HG03039 (cell line): ENCODE measurements at regions not wholly inside any gene's neighbourhood (a gene's known extent, or its start where the extent isn't known, plus 50 kb on each side); places are given as distances from the start of the nearest gene placed in this dataset.
"Not testable (repeated sequence)": the region's sequence is repeated elsewhere in the genome, so short reads cannot be mapped to it uniquely, and the experiment has no call there.

Experiments used
- ATAC-seq: cut with Tn5 transposase; IDR thresholded peaks from one replicate; pipeline ENCODE4 v1.9.1; 2021; ENCODE audit warnings: mild to moderate bottlenecking, moderate library complexity; ENCODE audit not compliant: unreplicated experiment

DNA sequence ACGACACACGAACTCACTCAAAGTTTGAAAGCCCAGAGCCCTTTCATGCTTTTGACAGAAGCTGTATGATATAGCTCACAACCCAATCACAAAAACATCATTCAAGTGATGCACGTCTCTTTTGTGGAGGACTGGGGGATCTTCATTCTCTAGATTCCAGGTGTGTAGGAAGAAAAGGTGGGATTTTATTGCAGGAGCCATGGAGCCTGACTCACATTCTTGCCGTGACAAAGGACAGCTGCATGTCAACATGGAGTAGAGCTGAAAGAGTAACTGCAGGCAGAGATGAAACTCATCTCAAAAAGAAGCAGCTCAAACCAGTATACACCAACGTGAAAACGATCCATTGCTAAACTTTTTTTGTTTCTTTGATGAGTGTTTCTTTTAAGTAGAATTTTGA, 50.9 kb upstream of the PDE1A start:
- no peak for ATAC-seq

DNA sequence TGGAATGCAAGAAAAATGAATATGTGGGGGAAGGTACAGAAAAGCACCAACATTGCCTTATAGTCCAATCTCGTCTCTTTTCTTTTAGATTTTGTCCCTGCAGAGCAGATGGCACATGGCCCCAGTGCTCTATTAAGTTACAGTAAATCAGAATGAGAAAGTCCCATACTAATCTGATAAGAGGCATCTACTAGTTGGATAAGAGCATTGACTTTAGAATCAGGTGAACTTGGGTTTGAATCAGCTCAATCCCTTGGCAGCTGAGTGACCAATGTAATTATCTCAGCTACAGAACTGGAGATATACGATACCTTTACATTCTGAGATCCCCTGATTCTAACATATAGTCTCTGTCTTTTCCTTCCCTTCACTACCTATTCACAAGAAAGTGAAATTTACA, 54.8 kb upstream of the PDE1A start:
- no peak for ATAC-seq

DNA sequence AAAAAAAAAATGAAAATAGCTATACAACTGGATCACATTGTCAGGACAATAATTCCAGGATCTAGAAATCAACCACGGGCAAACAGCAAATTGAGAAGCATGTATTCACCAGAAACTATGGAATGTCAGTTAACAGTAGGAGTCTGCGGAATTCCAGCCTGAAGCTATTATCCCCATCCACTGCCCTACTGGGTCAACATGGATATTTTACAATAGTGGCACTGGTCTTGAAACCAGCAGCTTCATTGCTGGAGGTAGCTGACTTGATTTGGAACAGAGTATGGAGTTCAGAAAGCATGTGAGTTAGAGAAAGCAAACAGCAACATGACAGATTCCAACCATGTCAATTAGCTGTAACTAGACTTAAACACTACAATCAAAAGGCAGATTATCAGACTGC, 55.7 kb upstream of the PDE1A start:
- no peak for ATAC-seq

DNA sequence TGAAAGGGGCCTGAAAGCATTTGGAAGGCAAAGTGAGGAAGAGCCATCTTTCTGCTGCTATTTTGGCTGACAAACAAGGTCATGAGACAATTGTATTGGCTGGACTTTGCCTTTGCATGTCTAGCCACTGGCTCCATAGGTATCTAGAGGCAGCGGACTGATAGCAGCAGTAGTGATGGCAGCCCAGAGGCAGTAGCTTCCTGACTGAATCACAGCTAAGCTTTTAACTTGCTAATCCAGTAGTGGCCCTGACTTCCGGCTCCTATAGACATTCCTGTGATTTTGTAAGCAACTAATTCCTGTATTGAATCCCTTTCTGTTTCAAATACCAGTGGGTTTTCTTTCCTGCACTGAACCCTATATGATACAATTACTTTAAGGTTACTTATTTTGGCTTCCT, 69.8 kb upstream of the PDE1A start:
- no peak for ATAC-seq

DNA sequence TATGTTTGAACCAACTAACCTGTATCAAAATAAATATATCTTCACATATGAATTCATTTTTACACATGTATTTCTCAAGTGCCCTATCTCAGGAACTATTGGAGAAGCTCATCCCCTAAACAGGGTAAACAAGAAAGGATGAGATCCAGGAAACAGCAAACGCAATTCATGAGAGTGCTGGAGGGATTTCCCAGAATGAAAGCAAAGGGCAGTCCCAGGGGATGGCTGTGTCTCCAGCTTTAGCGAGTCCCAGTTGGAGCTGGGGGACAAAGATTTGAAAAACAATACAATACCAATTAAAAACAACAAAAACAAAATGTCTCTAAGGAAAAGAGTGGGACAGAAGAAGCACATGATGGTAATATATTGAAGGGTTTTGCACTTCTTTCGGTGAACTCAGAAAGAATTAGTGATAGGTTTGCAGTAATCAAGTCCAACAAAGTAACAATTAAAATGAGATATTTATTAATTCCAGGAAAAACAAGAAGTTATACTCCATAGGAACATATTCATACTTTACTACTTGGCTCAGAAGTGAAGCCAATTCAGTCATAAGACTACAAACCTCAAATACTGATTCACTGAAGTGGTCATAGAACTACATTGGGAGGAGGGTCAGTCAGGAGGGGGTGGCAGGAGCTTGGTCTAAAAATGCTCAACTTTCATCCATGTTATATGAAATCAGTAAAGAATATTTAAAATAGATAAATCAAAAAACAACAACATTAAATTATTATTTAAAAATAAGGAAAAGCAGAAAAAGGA, 73.1 kb upstream of the PDE1A start:
- no peak for ATAC-seq

DNA sequence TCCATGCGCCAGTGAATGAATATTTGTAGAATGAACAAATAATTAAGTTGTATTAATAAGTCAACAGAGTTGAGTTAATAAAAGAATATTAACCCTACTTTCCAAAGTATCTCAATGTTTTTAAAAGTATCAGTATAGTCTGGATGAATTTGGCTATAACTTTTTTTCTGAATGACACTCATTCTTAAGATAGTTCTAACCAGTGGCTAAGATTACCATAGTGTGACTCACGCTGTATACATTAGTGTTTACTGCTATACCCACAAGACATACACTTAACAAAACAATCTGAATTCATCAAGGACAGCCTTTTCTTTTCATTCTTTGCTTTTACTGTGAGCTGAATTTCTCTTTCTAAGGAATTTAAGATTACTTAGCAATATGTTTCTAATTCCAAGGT, 77.0 kb upstream of the PDE1A start:
- no peak for ATAC-seq

DNA sequence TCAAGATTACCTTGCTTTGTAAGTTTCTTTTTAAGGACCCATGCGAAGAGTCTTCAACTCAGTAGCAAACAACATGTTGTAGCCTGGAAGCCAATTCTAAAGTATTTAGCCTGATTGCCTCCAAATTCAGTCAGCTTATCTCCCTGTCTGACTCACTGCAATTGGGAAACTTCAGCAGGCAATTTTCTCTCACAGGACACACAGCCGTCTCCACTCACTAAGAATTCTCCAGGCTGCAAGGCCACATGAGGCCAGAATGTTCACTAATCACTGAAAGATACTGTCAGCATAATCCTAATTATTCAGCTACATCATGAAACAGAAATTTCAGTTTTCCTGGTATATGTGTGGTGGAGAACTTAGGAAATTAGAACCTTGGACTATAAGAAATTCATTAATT, 78.1 kb upstream of the PDE1A start:
- ATAC-seq = no peak

DNA sequence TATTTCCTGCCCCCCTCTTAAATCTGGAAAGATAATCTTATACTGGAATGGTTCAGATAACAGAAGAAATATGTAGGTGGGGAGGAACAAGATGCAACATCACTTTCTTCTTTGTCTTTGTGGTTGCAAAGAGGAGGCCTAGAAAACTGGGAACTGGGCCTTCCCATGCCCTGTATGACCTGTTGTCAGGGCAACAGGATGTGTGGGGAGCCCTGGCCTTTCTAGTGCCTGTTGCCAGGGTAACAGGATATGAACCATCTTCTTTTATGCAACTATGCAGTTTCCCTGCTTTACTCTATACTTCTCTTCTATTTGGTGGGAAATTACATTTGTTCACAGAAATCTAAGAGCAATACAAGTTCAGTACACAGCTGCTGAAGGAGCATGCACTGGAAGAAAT, 79.8 kb upstream of the PDE1A start:
- no peak for ATAC-seq

DNA sequence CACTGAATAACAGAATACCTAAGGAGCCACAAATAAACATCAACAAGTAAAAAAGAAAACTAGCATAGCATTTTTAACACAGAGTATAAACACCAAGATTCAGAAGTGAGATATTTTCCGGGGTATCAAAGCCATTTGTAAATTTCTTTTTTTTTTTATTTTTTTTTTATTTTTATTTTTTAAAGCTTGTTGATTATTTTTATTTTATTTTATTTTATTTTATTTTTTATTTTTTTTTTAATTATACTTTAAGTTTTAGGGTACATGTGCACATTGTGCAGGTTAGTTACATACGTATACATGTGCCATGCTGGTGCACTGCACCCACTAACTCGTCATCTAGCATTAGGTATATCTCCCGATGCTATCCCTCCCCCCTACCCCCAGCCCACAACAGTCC, 81.7 kb upstream of the PDE1A start:
- ATAC-seq = not testable (repeated sequence)

DNA sequence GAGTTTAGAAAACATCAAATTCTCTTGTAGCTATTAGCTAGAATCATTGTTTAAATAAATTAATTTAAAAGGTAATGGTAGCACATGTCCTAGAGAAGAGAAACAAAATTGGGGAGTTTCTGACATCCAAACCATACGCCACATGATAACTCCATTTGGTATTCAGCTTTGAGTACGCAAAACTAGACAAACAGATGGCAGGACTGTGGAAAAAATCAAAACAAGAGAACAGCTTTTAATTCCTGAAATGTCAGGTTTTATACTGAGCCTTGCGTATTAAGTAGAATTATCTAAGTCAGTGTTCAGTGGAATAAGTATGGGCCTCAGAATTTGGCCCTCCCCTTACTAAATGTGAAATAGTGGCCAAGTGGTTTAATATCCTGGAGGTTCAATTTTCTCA, 82.4 kb upstream of the PDE1A start:
- no peak for ATAC-seq

DNA sequence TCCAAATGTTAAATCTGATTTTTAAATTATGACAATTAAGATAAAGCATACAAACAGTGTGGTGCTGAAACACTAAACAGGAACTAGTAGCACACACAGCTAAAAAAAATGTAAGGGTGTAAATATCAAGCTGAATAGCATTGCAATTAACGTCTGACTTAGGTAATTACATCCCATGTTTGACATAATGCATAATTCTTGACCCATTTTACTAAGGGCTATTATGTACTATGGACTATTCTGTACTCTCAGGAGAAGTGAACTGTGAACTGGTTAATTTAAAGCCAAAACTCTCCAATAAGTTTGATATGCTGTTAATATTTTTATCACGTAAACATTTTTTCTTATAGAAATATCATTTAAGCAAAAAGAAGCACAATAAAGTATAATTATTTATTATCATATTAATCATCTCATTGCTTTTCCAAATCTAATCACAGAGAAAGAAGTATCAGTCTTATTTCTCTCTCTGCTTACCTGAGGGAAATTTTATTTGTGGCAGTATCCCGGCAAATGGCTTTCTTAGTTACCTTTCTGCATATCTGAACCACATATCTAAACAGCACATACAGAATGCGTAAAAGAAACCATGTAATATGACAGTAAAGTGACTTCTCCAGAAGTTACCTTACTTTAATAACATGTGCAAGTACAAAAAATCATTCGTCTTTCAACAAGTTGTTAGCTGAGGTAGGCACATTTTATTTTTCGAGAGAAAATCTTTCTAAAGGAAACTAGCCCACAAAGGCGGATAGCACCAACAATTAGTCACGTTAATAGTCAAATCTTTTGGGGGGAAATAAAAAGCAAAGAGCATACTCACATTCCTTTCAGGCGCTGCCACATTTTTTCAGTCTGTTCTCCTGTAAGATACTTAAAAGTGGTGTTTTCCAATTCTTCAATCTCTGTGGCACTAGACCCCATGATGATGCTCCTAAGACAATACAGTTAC, 94.9 kb upstream of the PDE1A start:
- ATAC-seq = no peak

DNA sequence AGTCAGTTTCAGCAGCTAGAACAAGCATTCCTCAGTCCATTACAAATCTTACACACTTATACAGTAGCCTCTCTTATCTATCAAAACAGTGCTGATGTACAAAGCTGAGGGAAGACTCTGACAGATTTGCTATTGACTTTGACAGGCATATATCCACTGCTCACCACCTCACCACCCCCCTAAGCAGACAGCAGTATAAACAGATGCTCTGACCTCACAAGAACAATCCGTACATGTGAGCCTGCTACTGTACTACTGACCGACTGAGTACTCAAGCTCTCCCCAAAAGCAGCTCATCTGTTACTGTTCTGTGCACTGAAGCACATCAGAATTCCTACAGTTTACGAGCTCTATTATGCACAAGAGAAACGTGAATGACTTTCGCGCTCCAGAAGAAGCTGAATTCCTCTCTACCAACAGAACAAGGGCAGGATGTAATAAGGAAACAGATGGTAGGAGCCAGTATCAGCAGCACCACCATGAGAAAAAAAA, 95.6 kb upstream of the PDE1A start:
- ATAC-seq = no peak

DNA sequence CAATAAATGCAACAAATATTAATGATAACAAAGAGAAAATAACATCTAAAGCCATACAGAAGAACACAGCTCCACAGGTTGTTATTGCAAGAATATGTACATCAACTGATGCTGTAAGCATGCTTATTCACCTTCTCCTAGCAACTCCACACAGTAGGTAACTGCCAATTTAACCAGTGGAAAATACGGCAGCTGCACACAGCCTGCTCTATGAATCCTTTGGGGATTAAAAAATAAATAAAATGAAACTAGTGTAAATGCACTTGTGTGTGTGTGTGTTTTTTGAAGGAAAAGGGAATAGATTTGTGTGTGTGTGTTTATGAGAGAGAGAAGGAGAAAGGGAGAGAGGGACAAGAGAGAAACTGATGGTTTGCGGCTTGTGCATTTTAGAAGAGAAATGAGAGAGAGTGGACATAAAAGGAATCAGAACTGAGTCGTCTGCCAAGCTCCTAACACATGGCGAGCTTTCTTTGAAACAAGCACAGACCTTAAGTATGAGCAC, 96.2 kb upstream of the PDE1A start:
- no peak for ATAC-seq

DNA sequence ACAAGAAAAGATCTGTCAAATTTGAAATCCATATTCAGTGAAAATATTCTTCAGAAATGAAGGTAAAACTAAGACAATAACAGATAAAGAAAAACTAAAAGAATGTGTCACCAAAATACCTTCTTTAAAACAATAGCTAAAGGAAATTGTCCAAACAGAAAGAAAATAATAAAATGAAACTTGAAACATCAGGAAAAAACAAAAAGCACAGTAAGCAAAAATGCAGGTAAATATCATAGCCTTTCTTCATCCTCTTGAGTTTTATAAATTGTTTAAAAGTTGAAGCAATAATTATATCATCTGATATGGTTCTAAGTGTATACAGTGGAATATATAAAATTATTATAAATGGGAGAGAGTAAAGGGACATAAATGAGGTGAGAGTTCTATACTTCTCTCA, 103.8 kb upstream of the PDE1A start:
- ATAC-seq = no peak

DNA sequence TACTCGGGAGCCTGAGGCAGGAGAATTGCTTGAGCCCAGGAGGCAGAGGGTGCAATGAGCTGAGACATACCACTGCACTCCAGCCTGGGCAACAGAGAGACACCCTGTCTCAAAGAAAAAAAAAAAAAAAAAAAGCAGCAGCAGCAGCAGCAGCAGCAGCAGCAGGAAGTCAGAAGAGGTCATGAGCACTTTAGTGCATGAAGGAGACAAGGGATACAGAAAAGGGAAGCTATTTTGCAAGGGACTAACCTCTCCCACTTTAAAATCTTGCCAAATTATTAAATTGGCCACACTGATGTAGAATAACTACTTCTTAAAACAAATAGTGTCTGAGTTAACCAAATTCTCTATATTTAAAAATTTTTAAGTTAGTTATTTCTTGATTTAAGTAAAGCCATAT, 113.4 kb upstream of the PDE1A start:
- ATAC-seq = no peak

DNA sequence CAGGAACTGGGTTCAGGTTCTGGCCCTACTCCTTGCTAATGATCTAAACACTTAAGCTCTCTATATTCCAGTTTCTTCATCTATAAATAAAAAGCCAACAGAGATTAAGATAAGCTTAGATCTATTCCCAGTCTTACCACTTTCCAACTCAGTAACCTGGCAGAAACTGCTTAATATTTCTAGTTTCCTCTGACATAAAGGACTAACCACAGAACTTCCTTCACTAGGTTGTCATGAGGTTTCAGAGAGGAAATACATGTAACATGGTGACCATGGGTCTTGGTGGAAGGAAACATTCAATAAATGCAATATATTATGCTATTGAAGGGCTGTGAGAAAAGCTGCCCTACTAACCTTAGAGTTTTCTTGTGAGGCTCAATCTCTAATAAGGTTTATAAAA, 114.4 kb upstream of the PDE1A start:
- ATAC-seq = no peak

DNA sequence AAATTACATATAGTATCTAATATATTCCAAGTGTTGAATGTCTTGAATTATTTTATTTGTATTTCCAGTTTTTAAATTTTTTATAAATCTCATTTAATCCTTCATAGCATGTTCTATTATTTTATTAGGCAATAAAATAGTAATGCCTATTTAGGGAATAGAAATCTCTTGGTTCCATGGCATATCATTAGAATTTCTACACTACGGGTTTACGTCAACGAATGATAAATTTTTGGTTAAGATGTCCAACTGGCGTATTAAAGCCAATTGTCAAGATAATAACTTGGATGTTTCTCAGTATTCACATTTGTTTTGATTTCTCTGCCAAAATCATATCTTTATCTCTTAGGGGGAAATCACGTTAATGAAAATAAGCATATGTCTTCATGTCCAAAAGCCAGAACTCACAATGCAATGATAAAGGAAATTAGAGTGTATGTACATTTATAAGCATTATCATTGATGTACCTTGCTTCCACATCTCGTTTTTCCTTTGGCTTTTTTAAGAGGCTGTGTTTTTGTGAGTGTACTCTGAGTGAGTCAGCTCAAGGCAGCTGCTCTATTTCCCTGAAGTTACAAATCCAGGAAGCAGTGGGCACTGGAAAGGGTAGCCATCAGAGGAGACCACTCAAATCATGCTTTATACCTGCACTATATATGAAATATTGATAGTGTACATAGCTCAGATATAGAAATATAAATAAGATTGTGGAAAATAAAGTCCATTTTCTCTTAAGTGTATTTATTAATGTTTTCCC, 115.8 kb upstream of the PDE1A start:
- ATAC-seq = no peak

DNA sequence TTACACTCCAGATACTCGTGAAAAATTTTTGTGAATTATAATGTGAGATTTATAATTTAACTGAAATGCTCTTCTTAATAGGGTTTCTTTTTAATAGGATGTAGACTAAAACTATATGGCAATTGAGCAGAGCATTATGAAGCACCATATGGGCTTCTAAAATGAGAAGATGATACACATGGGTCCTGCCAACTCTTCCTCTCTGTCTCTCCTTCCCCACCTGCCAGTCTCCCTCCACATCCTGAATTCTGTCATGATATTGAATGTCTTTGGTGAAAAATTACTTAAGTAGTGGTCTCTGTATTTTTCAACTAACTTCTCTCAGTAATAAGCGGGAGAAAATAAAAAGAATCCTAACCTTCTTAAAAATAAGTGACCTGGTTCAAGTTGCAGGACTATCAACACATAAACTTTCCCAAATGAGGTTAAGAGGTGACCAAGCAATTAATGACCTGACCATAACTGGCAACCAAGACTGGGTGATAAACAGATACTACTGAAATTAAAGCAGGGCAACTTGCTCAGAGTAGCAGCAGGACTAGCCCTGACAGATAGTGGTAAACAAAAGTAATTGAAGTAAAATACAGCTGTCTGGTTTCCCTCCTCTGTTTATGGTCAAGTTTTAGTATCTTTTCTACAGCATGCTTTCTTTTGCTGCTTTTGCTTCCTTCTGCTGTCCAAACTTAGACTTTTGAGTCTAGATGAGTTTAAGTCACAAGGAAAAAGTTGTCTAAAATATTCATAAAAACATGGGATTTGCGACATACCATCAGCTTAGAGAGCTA, 117.1 kb upstream of the PDE1A start:
- ATAC-seq = no peak

DNA sequence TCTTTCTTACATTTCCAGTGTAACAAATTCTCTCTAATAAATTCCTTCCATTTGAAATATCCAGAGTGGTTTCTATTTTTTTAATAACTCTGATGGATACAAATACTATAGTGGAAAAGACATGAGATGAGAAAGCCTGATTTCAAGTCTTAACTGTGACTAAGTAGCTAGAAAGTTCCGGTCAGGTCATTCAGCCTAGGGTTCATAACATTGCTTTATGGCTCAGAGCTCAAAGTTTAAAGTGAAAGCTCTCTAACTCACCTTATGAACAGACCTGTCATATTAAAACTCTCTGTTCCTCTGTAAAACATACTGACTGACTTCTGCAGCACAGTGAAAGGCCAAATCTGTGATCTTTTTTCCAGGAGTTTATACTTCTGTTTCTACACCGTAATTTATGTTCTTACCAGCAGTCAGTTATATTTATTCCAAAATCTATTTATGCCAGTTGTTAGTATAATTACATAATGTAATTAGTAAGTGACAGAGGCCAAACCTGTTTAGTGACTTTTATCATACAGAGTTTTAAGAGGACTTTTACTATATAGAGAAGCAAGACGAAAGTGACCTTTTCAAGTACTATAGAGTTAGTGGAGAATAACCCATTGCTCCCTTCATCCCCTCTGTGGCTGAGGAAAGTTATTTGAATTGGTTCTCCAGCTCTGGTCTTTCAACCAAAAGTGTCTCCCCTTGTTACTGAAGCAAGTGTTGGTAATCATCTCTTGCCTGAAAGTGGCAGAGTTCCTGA, 118.8 kb upstream of the PDE1A start:
- ATAC-seq = peak; percentile 69
